Mammary epithelial cell (primary cell): ENCODE measurements at regions not wholly inside any gene's neighbourhood (a gene's known extent, or its start where the extent isn't known, plus 50 kb on each side); places are given as distances from the start of the nearest gene placed in this dataset.

Source experiments
- CTCF ChIP-seq, 2 donors: IDR thresholded peaks in 1 of 2; conservative IDR thresholded peaks in 1 of 2; 2 replicates each; pipeline ENCODE4 v1.5.1; 2011 to 2012; ENCODE audit warnings: inconsistent platforms in 2 of 2, low read length in 2 of 2, mild to moderate bottlenecking in 2 of 2, control low read depth in 1 of 2, low read depth in 1 of 2; ENCODE audit not compliant: insufficient read depth in 1 of 2; ENCODE audit errors: extremely low read depth in 1 of 2
- EZH2 ChIP-seq: IDR thresholded peaks from 2 replicates; pipeline ENCODE4 v1.6.1; 2012; ENCODE audit warnings: low read length, inconsistent platforms, borderline replicate concordance

- no peak for TF ChIP-seq CTCF (conservative IDR thresholded peaks at IDR 0.05 in 1 of 2, IDR thresholded peaks at IDR 0.05 in 1 of 2; ENCODE audit: extremely low read depth in 1 of 2, insufficient read depth in 1 of 2, low read depth in 1 of 2, low read length in 2 of 2)
- TF ChIP-seq EZH2 = no peak
These were observed 1245.5 kb downstream of the STIM2 start for GRCh38 chr4:28106155-28106554.
